Suprapubic skin (tissue), 3 donors: ENCODE measurements at regions not wholly inside any gene's neighbourhood (a gene's known extent, or its start where the extent isn't known, plus 50 kb on each side); places are given as distances from the start of the nearest gene placed in this dataset.

Experiments
- CTCF ChIP-seq, 2 donors: fragments of 200-600 bp in 1 of 2; fragments of 450-650 bp in 1 of 2; sonication (generic) in 1 of 2; IDR thresholded peaks; one replicate each; pipeline ENCODE4 v1.5.1; 2016 to 2019; ENCODE audit warnings: antibody characterized with exemption in 2 of 2, mild to moderate bottlenecking in 1 of 2, moderate library complexity in 1 of 2
- EP300 ChIP-seq: sonication (generic); formaldehyde crosslinking; IDR thresholded peaks from one replicate; pipeline ENCODE4 v1.6.1; 2017; ENCODE audit warnings: antibody characterized with exemption
- POLR2A ChIP-seq, 2 donors: fragments of 450-650 bp; IDR thresholded peaks; one replicate each; pipeline ENCODE4 v1.6.1; 2017; ENCODE audit warnings: antibody characterized with exemption in 2 of 2, mild to moderate bottlenecking in 2 of 2, moderate library complexity in 2 of 2

GRCh38 chr16:64370112-64370511 lies 751.8 kb downstream of the CDH11 start:
- TF ChIP-seq CTCF (IDR thresholded peaks at IDR 0.05) = no peak
- TF ChIP-seq EP300 = no peak
- no peak for TF ChIP-seq POLR2A (IDR thresholded peaks at IDR 0.05)
